Ovary (tissue), 7 donors: ENCODE measurements at regions not wholly inside any gene's neighbourhood (a gene's known extent, or its start where the extent isn't known, plus 50 kb on each side); places are given as distances from the start of the nearest gene placed in this dataset.

Source experiments
- DNase-seq, 5 donors: peaks; one replicate each; pipeline ENCODE4 v3.0.0-alpha.2; 2019 to 2020
- H3K27ac ChIP-seq, 2 donors: fragments of 200-600 bp; one replicate each; pipeline versions ENCODE4 v1.5.1 to v1.8.0; 2019 to 2022
- H3K27me3 ChIP-seq: fragments of 200-600 bp; one replicate; pipeline ENCODE4 v1.8.0; 2022
- H3K36me3 ChIP-seq: fragments of 200-600 bp; sonication (generic); one replicate; pipeline ENCODE4 v1.5.1; 2019
- H3K4me1 ChIP-seq: one replicate; pipeline ENCODE4 v1.8.1; 2013; ENCODE audit warnings: mild to moderate bottlenecking, moderate library complexity; ENCODE audit not compliant: insufficient read depth
- H3K4me3 ChIP-seq: fragments of 200-600 bp; sonication (generic); one replicate; pipeline ENCODE4 v1.5.1; 2017
- H3K9me3 ChIP-seq, 2 donors: fragments of 200-600 bp in 1 of 2; sonication (generic) in 1 of 2; one replicate each; pipeline versions ENCODE4 v1.5.1 to v1.8.1; 2013 to 2019; ENCODE audit warnings: mild to moderate bottlenecking in 1 of 2, moderate library complexity in 1 of 2
- EP300 ChIP-seq: sonication (generic); formaldehyde crosslinking; IDR thresholded peaks from one replicate; pipeline ENCODE4 v1.6.1; 2017; ENCODE audit warnings: antibody characterized with exemption
- POLR2A ChIP-seq: fragments of 450-650 bp; IDR thresholded peaks from one replicate; pipeline ENCODE4 v1.6.1; 2017; ENCODE audit warnings: antibody characterized with exemption, mild to moderate bottlenecking, moderate library complexity
- WGBS, 3 donors: extraction: QIAGEN DNeasy Blood & Tissue Kit in 1 of 3; methylation state at CpG; one replicate each; pipeline versions ENCODE4 v1.1.5 to v1.1.7; 2013 to 2017; 5-methylcytosine and 5-hydroxymethylcytosine counted together
- intact Hi-C, 4 donors: fragments of 100-400 bp; cut with DNase I; formaldehyde crosslinking; loops; one replicate each; pipeline versions ENCODE4 v1.11.0 to v1.15.1; 2022 to 2023
- TF ChIP-seq, protein P1 (sequence below), 3 donors: fragments of 450-650 bp in 2 of 3; fragments of 200-600 bp in 1 of 3; IDR thresholded peaks; one replicate each; pipeline versions ENCODE4 v1.5.1 to v1.8.0; 2016 to 2022; ENCODE audit warnings: antibody characterized with exemption in 3 of 3, mild to moderate bottlenecking in 1 of 3
- donor health status: DM: no; HTN: no; CAD: no; lungs with moderate emphysema.
- donor health status: DM: no; HTN: no; CAD: no.
- donor health status: Bipolar disorder and iron deficiency.
- donor health status: DM: no; HTN: no; CAD: no.
- donor health status: DM: yes; HTN: yes; CAD: no.

DNA sequence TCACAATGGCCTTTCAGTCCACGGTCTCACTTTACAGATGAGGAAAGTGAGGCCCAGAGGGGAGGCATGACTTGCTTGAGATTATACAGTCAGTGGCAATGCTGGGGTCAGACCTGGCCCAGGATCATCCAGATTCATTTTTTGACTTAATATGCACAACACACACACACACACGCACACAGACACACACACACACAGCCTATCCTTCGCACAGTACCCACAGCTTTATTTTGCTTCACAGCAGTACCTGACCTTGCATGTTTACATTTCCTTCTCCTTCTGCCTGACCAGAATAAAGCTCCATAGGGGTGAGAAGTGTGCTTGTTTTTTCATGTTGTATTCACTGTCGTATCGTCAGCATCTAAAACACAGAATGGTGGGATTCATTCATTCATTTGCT, 79.8 kb downstream of the VEGFA start:
- no peak for TF ChIP-seq EP300
- TF ChIP-seq, protein P1, sequence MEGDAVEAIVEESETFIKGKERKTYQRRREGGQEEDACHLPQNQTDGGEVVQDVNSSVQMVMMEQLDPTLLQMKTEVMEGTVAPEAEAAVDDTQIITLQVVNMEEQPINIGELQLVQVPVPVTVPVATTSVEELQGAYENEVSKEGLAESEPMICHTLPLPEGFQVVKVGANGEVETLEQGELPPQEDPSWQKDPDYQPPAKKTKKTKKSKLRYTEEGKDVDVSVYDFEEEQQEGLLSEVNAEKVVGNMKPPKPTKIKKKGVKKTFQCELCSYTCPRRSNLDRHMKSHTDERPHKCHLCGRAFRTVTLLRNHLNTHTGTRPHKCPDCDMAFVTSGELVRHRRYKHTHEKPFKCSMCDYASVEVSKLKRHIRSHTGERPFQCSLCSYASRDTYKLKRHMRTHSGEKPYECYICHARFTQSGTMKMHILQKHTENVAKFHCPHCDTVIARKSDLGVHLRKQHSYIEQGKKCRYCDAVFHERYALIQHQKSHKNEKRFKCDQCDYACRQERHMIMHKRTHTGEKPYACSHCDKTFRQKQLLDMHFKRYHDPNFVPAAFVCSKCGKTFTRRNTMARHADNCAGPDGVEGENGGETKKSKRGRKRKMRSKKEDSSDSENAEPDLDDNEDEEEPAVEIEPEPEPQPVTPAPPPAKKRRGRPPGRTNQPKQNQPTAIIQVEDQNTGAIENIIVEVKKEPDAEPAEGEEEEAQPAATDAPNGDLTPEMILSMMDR (IDR thresholded peaks at IDR 0.05), result no peak
- TF ChIP-seq POLR2A, result no peak
- H3K9me3 ChIP-seq, result no peaks in the 10 kb centered on the region
- H3K36me3 ChIP-seq, result no peaks in the 10 kb centered on the region
- intact Hi-C loops, result no loop called here
- H3K4me1 ChIP-seq, result no peaks in the 10 kb centered on the region
- no peak for DNase-seq
- H3K4me3 ChIP-seq, result no peak overlapping the region
- WGBS, 3 donors, result 80 to 89% (median 83%) methylated on average over 5 of the region's 5 CpGs
- H3K27me3 ChIP-seq, result no peaks in the 10 kb centered on the region
- no peak overlapping the region for H3K27ac ChIP-seq

DNA sequence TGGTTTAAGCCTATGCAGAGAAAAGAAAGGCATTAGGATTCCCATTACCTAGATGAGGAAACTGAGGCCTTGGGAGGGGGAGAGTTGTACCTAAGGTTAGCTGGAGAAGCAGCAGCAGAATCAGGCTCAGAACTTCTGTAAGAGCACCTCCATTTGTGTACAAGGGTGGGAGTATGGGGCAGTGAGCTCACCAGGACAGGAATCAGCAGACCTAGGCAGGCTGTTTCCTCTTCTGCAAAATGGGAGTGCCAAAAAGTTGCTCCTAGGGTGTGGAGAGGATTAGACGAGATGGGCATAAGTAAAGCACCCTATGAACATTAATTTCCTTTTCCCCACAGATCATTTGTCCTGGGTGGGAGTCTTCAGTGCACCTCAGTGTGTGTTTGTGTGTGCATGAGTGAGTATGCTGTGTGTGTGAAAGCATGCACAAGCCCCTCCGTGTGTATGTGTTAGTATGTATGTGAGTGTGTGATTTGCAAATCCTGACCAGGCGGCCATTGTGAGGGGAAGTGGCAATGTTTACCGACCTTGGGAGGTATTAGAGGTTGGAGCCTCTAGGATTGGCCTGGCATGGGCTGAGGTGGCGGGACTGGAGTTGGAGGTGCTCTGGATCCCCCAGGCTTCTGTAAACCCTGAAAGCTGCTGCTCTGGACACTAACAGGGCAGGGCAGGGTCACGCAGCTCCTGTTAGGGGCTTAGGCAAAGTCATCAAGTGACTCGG, 78.8 kb downstream of the VEGFA start:
- no peak for TF ChIP-seq POLR2A
- no peak for TF ChIP-seq EP300
- TF ChIP-seq, protein P1 (IDR thresholded peaks at IDR 0.05), result no peak
- WGBS, 3 donors, result 83 to 89% (median 83%) methylated on average over 7 of the region's 7 CpGs
- no peaks in the 10 kb centered on the region for H3K36me3 ChIP-seq
- no peaks in the 10 kb centered on the region for H3K4me1 ChIP-seq
- H3K27me3 ChIP-seq, result no peaks in the 10 kb centered on the region
- no peak overlapping the region for H3K27ac ChIP-seq
- H3K9me3 ChIP-seq, result no peaks in the 10 kb centered on the region
- no peak overlapping the region for H3K4me3 ChIP-seq
- no peak for DNase-seq
- intact Hi-C loops, result no loop called here

DNA sequence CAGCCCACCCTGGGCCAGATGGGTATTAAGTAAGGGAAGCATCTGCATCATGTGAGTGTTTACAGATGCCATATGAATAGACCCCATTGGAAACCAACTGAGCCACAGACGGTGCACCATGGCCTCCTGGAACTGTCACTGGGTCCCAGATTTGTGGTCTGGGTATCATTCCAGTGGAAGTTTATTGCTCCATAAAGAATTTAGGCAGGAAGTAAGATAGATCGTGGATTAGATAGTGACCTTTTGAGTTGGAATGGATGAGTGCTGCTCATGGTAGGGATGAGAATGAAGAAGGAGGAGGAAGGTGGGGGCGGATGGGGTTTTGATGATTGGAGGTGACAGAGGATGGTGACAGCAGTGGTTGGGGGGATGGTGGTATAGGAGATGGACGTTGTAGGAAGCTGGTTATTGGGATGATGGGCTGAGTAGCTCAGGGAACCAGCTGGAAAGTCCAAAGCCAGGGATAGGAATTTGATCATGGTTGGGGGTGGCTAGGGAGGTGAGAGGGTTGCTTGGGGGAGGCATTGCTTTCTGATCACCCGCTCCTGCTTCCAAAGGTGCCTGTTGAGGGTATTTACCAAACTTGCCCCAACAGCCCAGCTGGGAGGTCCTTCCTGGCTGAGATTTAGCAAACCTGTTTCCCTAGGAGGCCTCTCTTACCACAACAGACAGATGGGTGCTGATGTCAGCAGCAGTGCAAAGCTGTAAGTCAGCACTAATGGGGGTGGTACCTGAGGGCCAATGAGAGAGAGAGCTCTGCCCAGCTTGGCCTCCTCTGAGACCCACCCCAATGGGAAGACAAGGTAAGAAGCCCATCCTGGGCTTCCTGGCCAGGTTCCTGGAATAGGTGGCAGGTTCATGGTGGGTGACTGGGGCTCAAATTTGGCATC, 78.0 kb downstream of the VEGFA start:
- DNase-seq, result no peak
- Histone ChIP-seq H3K27me3 (no peaks in the 10 kb centered on the region), H3K36me3 (no peaks in the 10 kb centered on the region), H3K9me3 (no peaks in the 10 kb centered on the region), H3K4me3 (no peak overlapping the region), H3K4me1 (no peaks in the 10 kb centered on the region), H3K27ac (no peak overlapping the region)
- intact Hi-C loops, result no loop called here
- TF ChIP-seq EP300 (no peak), POLR2A (no peak)
- TF ChIP-seq, protein P1 (IDR thresholded peaks at IDR 0.05), result no peak
- 68 to 71% (median 69%) methylated on average over 5 of the region's 5 CpGs for WGBS, 3 donors

DNA sequence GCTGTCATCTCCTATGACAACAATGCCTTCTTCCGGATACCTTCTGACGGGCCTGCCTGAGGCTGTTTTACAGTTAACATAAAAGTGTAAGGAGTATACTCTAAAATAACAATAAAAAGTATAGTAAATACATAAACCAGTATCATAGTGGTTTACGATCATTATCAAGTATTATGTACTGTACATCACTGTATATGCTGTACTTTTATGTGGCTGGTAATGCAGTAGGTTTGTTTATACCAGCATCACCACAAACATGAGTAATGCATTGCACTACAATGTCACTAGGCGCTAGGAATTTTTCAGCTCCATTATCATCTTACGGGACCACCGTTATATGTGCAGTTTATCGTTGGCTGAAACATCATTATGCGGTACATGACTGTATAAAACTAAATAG, 76.5 kb downstream of the VEGFA start:
- TF ChIP-seq, protein P1 (IDR thresholded peaks at IDR 0.05), result no peak
- no peak for TF ChIP-seq POLR2A
- TF ChIP-seq EP300, result no peak

More for the DNA sequence above, 76.5 kb downstream of the VEGFA start:
- Histone ChIP-seq H3K4me3 (no peak overlapping the region), H3K27me3 (no peaks in the 10 kb centered on the region), H3K9me3 (no peaks in the 10 kb centered on the region), H3K4me1 (no peaks in the 10 kb centered on the region), H3K36me3 (no peaks in the 10 kb centered on the region), H3K27ac (no peak overlapping the region)
- no peak for DNase-seq
- WGBS, 3 donors, result 90 to 92% (median 91%) methylated on average over 8 of the region's 8 CpGs
- intact Hi-C loops, result no loop called here
